ENCODE measurements at regions not wholly inside any gene's neighbourhood (a gene's known extent, or its start where the extent isn't known, plus 50 kb on each side); places are given as distances from the start of the nearest gene placed in this dataset.
"Not testable (repeated sequence)": the region's sequence is repeated elsewhere in the genome, so short reads cannot be mapped to it uniquely, and the experiment has no call there.

GRCh38 chr20:59471653-59472421 lies 132.5 kb upstream of the PHACTR3 start:
- intact Hi-C loops (cut with micrococcal nuclease): no loop called here
- H3K27ac Mint-ChIP-seq: no peak overlapping the region
- no peak overlapping the region for H3K4me3 Mint-ChIP-seq
- DNase-seq: no peak
- H3K27me3 Mint-ChIP-seq (ENCODE audit: low read depth): peaks cover 3% of the 10 kb centered on the region
- no peaks in the 10 kb centered on the region for H3K9me3 Mint-ChIP-seq
- H3K36me3 Mint-ChIP-seq (ENCODE audit: low read depth): no peaks in the 10 kb centered on the region
- H3K4me1 Mint-ChIP-seq (ENCODE audit: low read depth): no peaks in the 10 kb centered on the region
- CTCF ChIA-PET: interaction anchor here (1.6 to 3.2 kb wide), 2 partner anchors 24 to 602 kb away, joined by 4 to 12 read pairs; no protein-coding TSS in a partner anchor

- Mint-ChIP-seq H3K27me3 (ENCODE audit: low read depth) (peaks cover 3% of the 10 kb centered on the region), H3K27ac (no peak overlapping the region), H3K4me1 (ENCODE audit: low read depth) (no peaks in the 10 kb centered on the region), H3K4me3 (no peak overlapping the region), H3K36me3 (ENCODE audit: low read depth) (no peaks in the 10 kb centered on the region), H3K9me3 (no peaks in the 10 kb centered on the region)
- no peak for DNase-seq
- CTCF ChIA-PET: interaction anchor here (1.6 to 3.2 kb wide), 2 partner anchors 22 to 604 kb away, joined by 4 to 12 read pairs; no protein-coding TSS in a partner anchor
- intact Hi-C loops (cut with micrococcal nuclease): no loop called here
Measured at GRCh38 chr20:59473742-59474141, 130.6 kb upstream of the PHACTR3 start.

GRCh38 chr20:59481067-59481466 lies 123.3 kb upstream of the PHACTR3 start:
- Mint-ChIP-seq H3K9me3 (no peaks in the 10 kb centered on the region), H3K27me3 (ENCODE audit: low read depth) (peaks cover 21% of the 10 kb centered on the region), H3K4me3 (no peak overlapping the region), H3K36me3 (ENCODE audit: low read depth) (no peaks in the 10 kb centered on the region), H3K4me1 (ENCODE audit: low read depth) (no peaks in the 10 kb centered on the region), H3K27ac (no peak overlapping the region)
- intact Hi-C loops (cut with micrococcal nuclease): no loop called here
- CTCF ChIA-PET: interaction anchor here (1.4 kb wide), 1 partner anchor 15 kb away, joined by 5 read pairs; no protein-coding TSS in a partner anchor
- DNase-seq: no peak

GRCh38 chr20:59481477-59482018 lies 122.8 kb upstream of the PHACTR3 start:
- DNase-seq: no peak
- intact Hi-C loops (cut with micrococcal nuclease): no loop called here
- no peak overlapping the region for H3K4me3 Mint-ChIP-seq
- CTCF ChIA-PET: interaction anchor here (1.4 kb wide), 1 partner anchor 14 kb away, joined by 5 read pairs; no protein-coding TSS in a partner anchor
- H3K4me1 Mint-ChIP-seq (ENCODE audit: low read depth): no peaks in the 10 kb centered on the region
- no peak overlapping the region for H3K27ac Mint-ChIP-seq
- no peaks in the 10 kb centered on the region for H3K36me3 Mint-ChIP-seq (ENCODE audit: low read depth)
- no peaks in the 10 kb centered on the region for H3K9me3 Mint-ChIP-seq
- peaks cover 21% of the 10 kb centered on the region for H3K27me3 Mint-ChIP-seq (ENCODE audit: low read depth)

GRCh38 chr20:59482351-59483187 lies 121.8 kb upstream of the PHACTR3 start:
- peaks cover 21% of the 10 kb centered on the region for H3K27me3 Mint-ChIP-seq (ENCODE audit: low read depth)
- no peak for DNase-seq
- no peaks in the 10 kb centered on the region for H3K4me1 Mint-ChIP-seq (ENCODE audit: low read depth)
- H3K27ac Mint-ChIP-seq: no peak overlapping the region
- CTCF ChIA-PET: no interaction called here
- H3K36me3 Mint-ChIP-seq (ENCODE audit: low read depth): no peaks in the 10 kb centered on the region
- intact Hi-C loops (cut with micrococcal nuclease): no loop called here
- no peaks in the 10 kb centered on the region for H3K9me3 Mint-ChIP-seq
- H3K4me3 Mint-ChIP-seq: no peak overlapping the region

GRCh38 chr20:59483481-59483880 lies 120.9 kb upstream of the PHACTR3 start:
- H3K9me3 Mint-ChIP-seq: no peaks in the 10 kb centered on the region
- CTCF ChIA-PET: interaction anchor here (1.0 kb wide), 1 partner anchor 116 kb away, joined by 3 read pairs; no protein-coding TSS in a partner anchor
- intact Hi-C loops (cut with micrococcal nuclease): no loop called here

GRCh38 chr20:59484228-59484627 lies 120.1 kb upstream of the PHACTR3 start:
- CTCF ChIA-PET: no interaction called here
- intact Hi-C loops (cut with micrococcal nuclease): no loop called here
- Mint-ChIP-seq H3K4me3 (no peak overlapping the region), H3K27ac (no peak overlapping the region), H3K4me1 (ENCODE audit: low read depth) (no peaks in the 10 kb centered on the region), H3K9me3 (no peaks in the 10 kb centered on the region), H3K27me3 (ENCODE audit: low read depth) (peaks cover 21% of the 10 kb centered on the region), H3K36me3 (ENCODE audit: low read depth) (no peaks in the 10 kb centered on the region)
- DNase-seq: no peak

More at GRCh38 chr20:59483481-59483880, 120.9 kb upstream of the PHACTR3 start:
- peaks cover 21% of the 10 kb centered on the region for H3K27me3 Mint-ChIP-seq (ENCODE audit: low read depth)
- H3K36me3 Mint-ChIP-seq (ENCODE audit: low read depth): no peaks in the 10 kb centered on the region
- H3K27ac Mint-ChIP-seq: no peak overlapping the region
- H3K4me1 Mint-ChIP-seq (ENCODE audit: low read depth): no peaks in the 10 kb centered on the region
- no peak overlapping the region for H3K4me3 Mint-ChIP-seq
- DNase-seq: no peak

GRCh38 chr20:59485576-59486454 lies 118.5 kb upstream of the PHACTR3 start:
- Mint-ChIP-seq H3K9me3 (no peaks in the 10 kb centered on the region), H3K4me3 (no peak overlapping the region), H3K27me3 (ENCODE audit: low read depth) (peaks cover 21% of the 10 kb centered on the region), H3K27ac (no peak overlapping the region), H3K4me1 (ENCODE audit: low read depth) (no peaks in the 10 kb centered on the region), H3K36me3 (ENCODE audit: low read depth) (no peaks in the 10 kb centered on the region)
- no peak for DNase-seq
- CTCF ChIA-PET: interaction anchor here (1.6 kb wide), 1 partner anchor 10 kb away, joined by 13 read pairs; no protein-coding TSS in a partner anchor
- intact Hi-C loops (cut with micrococcal nuclease): no loop called here

GRCh38 chr20:59488459-59488858 lies 115.9 kb upstream of the PHACTR3 start:
- H3K9me3 Mint-ChIP-seq; DNase-seq; intact Hi-C loops (cut with micrococcal nuclease); H3K27ac Mint-ChIP-seq; H3K36me3 Mint-ChIP-seq (ENCODE audit: low read depth); CTCF ChIA-PET; H3K4me3 Mint-ChIP-seq; H3K27me3 Mint-ChIP-seq (ENCODE audit: low read depth); H3K4me1 Mint-ChIP-seq (ENCODE audit: low read depth): not testable (repeated sequence)

- H3K27me3 Mint-ChIP-seq (ENCODE audit: low read depth); H3K9me3 Mint-ChIP-seq; intact Hi-C loops (cut with micrococcal nuclease); DNase-seq; H3K36me3 Mint-ChIP-seq (ENCODE audit: low read depth); H3K4me3 Mint-ChIP-seq; H3K27ac Mint-ChIP-seq; H3K4me1 Mint-ChIP-seq (ENCODE audit: low read depth): not testable (repeated sequence)
- CTCF ChIA-PET: interaction anchor here (0.6 to 1.0 kb wide), 3 partner anchors 16 to 35 kb away, joined by 3 to 5 read pairs (median 3); no protein-coding TSS in a partner anchor
Measured at GRCh38 chr20:59490196-59491004, 113.9 kb upstream of the PHACTR3 start.

GRCh38 chr20:59491884-59492283 lies 112.5 kb upstream of the PHACTR3 start:
- DNase-seq: no peak
- Mint-ChIP-seq H3K27me3 (ENCODE audit: low read depth) (peaks cover 5% of the 10 kb centered on the region), H3K4me3 (no peak overlapping the region), H3K27ac (no peak overlapping the region), H3K9me3 (no peaks in the 10 kb centered on the region), H3K4me1 (ENCODE audit: low read depth) (no peaks in the 10 kb centered on the region), H3K36me3 (ENCODE audit: low read depth) (no peaks in the 10 kb centered on the region)
- intact Hi-C loops (cut with micrococcal nuclease): no loop called here
- CTCF ChIA-PET: interaction anchor here (1.1 kb wide), 1 partner anchor 33 kb away, joined by 4 read pairs; no protein-coding TSS in a partner anchor
